ENCODE measurements at regions not wholly inside any gene's neighbourhood (a gene's known extent, or its start where the extent isn't known, plus 50 kb on each side); places are given as distances from the start of the nearest gene placed in this dataset.

DNA sequence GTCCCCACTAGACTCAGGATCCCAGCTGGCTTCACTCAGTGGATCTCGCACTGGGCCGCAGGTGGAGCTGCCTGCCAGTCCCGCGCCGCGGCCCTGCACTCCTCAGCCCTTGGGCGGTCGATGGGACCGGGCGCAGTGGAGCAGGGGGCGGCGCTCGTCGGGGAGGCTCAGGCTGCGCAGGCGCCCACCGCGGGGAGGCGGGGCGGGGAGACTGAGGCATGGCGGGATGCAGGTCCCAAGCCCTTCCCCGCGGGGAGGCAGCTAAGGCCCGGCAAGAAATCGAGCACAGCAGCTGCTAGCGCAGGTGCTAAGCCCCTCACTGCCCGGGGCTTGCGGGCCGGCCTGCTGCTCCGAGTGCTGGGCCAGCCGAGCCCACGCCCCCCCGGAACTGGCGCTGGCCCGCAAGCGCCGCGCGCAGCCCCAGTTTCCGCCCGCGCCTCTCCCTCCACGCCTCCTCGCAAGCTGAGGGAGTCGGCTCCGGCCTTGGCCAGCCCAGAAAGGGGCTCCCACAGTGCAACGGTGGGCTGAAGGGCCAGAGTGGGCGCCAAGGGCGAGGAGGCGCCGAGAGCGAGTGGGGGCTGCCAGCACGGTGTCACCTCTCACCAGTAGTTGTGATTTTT is 1038.0 kb downstream of the PCDH19 start:
- no peak overlapping the region for H2AFZ ChIP-seq (ENCODE audit: insufficient read depth, low read depth, low read length, poor library complexity, severe bottlenecking)
- no peaks in the 10 kb centered on the region for H3K4me1 Mint-ChIP-seq
- no peak overlapping the region for H3K4me3 Mint-ChIP-seq
- H3K4me2 ChIP-seq (replicated peaks; ENCODE audit: extremely low read depth, low read length, poor library complexity, severe bottlenecking): no peak overlapping the region
- no peak overlapping the region for H3K9ac ChIP-seq (ENCODE audit: insufficient read depth, low read length, poor library complexity, severe bottlenecking)
- no peak overlapping the region for H3K27ac Mint-ChIP-seq
- H3K27me3 ChIP-seq (ENCODE audit: control insufficient read depth in 2 of 2, insufficient read depth in 2 of 2, low read length in 2 of 2): no peaks in the 10 kb centered on the region
- H3K4me3 ChIP-seq (replicated peaks in 1 of 3; ENCODE audit: low read depth in 2 of 3, low read length in 3 of 3): no peak overlapping the region
- no peaks in the 10 kb centered on the region for H3K36me3 ChIP-seq (replicated peaks in 1 of 2; ENCODE audit: control insufficient read depth in 1 of 2, insufficient read depth in 2 of 2, low read length in 2 of 2)
- H3K36me3 Mint-ChIP-seq: no peaks in the 10 kb centered on the region
- peaks cover 0 to 5% (median 2%) of the 10 kb centered on the region in 7 donors for H3K9me3 Mint-ChIP-seq
- no peak overlapping the region for H3K27ac ChIP-seq (ENCODE audit: low read depth in 1 of 2, low read length in 2 of 2)
- H3K9me3 ChIP-seq (replicated peaks in 1 of 2; ENCODE audit: control insufficient read depth in 1 of 2, insufficient read depth in 1 of 2, low read length in 2 of 2): no peaks in the 10 kb centered on the region
- DNase-seq: no peak
- intact Hi-C loops (cut with micrococcal nuclease): no loop called here
- no peaks in the 10 kb centered on the region for H4K20me1 ChIP-seq (ENCODE audit: insufficient read depth, low read length)
- no peaks in the 10 kb centered on the region for H3K79me2 ChIP-seq (ENCODE audit: insufficient read depth, low read length)
- H3K4me1 ChIP-seq (ENCODE audit: control insufficient read depth in 1 of 2, insufficient read depth in 2 of 2, low read length in 2 of 2): no peaks in the 10 kb centered on the region
- no peaks in the 10 kb centered on the region for H3K27me3 Mint-ChIP-seq (ENCODE audit: low read depth in 3 of 3)
- TF ChIP-seq, protein P1, sequence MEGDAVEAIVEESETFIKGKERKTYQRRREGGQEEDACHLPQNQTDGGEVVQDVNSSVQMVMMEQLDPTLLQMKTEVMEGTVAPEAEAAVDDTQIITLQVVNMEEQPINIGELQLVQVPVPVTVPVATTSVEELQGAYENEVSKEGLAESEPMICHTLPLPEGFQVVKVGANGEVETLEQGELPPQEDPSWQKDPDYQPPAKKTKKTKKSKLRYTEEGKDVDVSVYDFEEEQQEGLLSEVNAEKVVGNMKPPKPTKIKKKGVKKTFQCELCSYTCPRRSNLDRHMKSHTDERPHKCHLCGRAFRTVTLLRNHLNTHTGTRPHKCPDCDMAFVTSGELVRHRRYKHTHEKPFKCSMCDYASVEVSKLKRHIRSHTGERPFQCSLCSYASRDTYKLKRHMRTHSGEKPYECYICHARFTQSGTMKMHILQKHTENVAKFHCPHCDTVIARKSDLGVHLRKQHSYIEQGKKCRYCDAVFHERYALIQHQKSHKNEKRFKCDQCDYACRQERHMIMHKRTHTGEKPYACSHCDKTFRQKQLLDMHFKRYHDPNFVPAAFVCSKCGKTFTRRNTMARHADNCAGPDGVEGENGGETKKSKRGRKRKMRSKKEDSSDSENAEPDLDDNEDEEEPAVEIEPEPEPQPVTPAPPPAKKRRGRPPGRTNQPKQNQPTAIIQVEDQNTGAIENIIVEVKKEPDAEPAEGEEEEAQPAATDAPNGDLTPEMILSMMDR (IDR thresholded peaks at IDR 0.05): no peak
- WGBS (ENCODE audit: insufficient coverage): 98% methylated on average over 35 of the region's 53 CpGs

DNA sequence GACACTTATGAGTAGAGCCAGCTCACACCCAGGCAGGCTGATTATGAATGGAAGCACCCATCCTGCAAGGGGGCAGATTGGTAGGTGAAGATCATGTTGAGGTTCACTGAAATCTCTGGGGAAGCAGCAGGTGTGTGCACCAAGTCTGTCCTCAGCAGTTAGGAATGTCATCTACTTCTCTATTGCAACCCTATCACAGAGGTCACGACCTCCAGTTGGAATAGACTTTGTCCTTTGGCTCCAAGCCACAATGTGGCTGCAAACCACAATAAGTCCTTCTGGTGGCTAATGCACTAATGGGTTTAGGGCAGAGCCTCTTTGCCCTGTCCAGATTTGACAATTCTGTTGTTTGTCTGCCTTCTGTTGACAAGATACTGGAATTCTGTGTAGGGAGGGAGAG is 1056.7 kb downstream of the PCDH19 start:
- H4K20me1 ChIP-seq (ENCODE audit: insufficient read depth, low read length): no peaks in the 10 kb centered on the region
- no peaks in the 10 kb centered on the region for H3K27me3 ChIP-seq (ENCODE audit: control insufficient read depth in 2 of 2, insufficient read depth in 2 of 2, low read length in 2 of 2)
- H3K36me3 ChIP-seq (replicated peaks in 1 of 2; ENCODE audit: control insufficient read depth in 1 of 2, insufficient read depth in 2 of 2, low read length in 2 of 2): no peaks in the 10 kb centered on the region
- Mint-ChIP-seq H3K4me3 (no peak overlapping the region), H3K4me1 (no peaks in the 10 kb centered on the region), H3K9me3 (peaks cover 0 to 8% (median 3%) of the 10 kb centered on the region in 7 donors), H3K36me3 (no peaks in the 10 kb centered on the region), H3K27me3 (ENCODE audit: low read depth in 3 of 3) (peaks cover 0 to 2% (median 0%) of the 10 kb centered on the region in 3 donors), H3K27ac (no peak overlapping the region)
- no peaks in the 10 kb centered on the region for H3K79me2 ChIP-seq (ENCODE audit: insufficient read depth, low read length)
- no peak for DNase-seq
- WGBS (ENCODE audit: insufficient coverage): no CpG with 5 or more reads among the region's 1 CpG
- no peak overlapping the region for H3K27ac ChIP-seq (ENCODE audit: low read depth in 1 of 2, low read length in 2 of 2)
- H3K9me3 ChIP-seq (replicated peaks in 1 of 2; ENCODE audit: control insufficient read depth in 1 of 2, insufficient read depth in 1 of 2, low read length in 2 of 2): peaks cover 0 to 12% of the 10 kb centered on the region in 2 donors
- TF ChIP-seq, protein P1 (IDR thresholded peaks at IDR 0.05): no peak
- H3K4me1 ChIP-seq (ENCODE audit: control insufficient read depth in 1 of 2, insufficient read depth in 2 of 2, low read length in 2 of 2): no peaks in the 10 kb centered on the region
- H3K4me2 ChIP-seq (replicated peaks; ENCODE audit: extremely low read depth, low read length, poor library complexity, severe bottlenecking): no peak overlapping the region
- H2AFZ ChIP-seq (ENCODE audit: insufficient read depth, low read depth, low read length, poor library complexity, severe bottlenecking): no peak overlapping the region
- no peak overlapping the region for H3K9ac ChIP-seq (ENCODE audit: insufficient read depth, low read length, poor library complexity, severe bottlenecking)
- no peak overlapping the region for H3K4me3 ChIP-seq (replicated peaks in 1 of 3; ENCODE audit: low read depth in 2 of 3, low read length in 3 of 3)
- intact Hi-C loops (cut with micrococcal nuclease): no loop called here
